ENCODE measurements at regions not wholly inside any gene's neighbourhood (a gene's known extent, or its start where the extent isn't known, plus 50 kb on each side); places are given as distances from the start of the nearest gene placed in this dataset.
"Not testable (repeated sequence)": the region's sequence is repeated elsewhere in the genome, so short reads cannot be mapped to it uniquely, and the experiment has no call there.

GRCh38 chr14:30373053-30373452, 185.9 kb upstream of the G2E3 start:
- no peak for DNase-seq (ENCODE audit: low read depth)

GRCh38 chr14:30373526-30373925, 185.4 kb upstream of the G2E3 start:
- no peak for DNase-seq (ENCODE audit: low read depth)

- peak; percentile 23 for DNase-seq (ENCODE audit: low read depth)
Observed at GRCh38 chr14:30375296-30375892, 183.6 kb upstream of the G2E3 start.

GRCh38 chr14:30381861-30382480, 177.0 kb upstream of the G2E3 start:
- no peak for DNase-seq (ENCODE audit: low read depth)

GRCh38 chr14:30385925-30386324, 173.0 kb upstream of the G2E3 start:
- no peak for DNase-seq (ENCODE audit: low read depth)

GRCh38 chr14:30387871-30388270, 171.1 kb upstream of the G2E3 start:
- DNase-seq (ENCODE audit: low read depth): no peak

- no peak for DNase-seq (ENCODE audit: low read depth)
Observed at GRCh38 chr14:30389134-30389876, 169.7 kb upstream of the G2E3 start.

- no peak for DNase-seq (ENCODE audit: low read depth)
Observed at GRCh38 chr14:30389877-30390385, 169.0 kb upstream of the G2E3 start.

- no peak for DNase-seq (ENCODE audit: low read depth)
Observed at GRCh38 chr14:30395065-30395464, 163.9 kb upstream of the G2E3 start.

- DNase-seq (ENCODE audit: low read depth): no peak
Observed at GRCh38 chr14:30402846-30403245, 156.1 kb upstream of the G2E3 start.

- no peak for DNase-seq (ENCODE audit: low read depth)
Observed at GRCh38 chr14:30403791-30404190, 155.2 kb upstream of the G2E3 start.

- DNase-seq (ENCODE audit: low read depth): not testable (repeated sequence)
Observed at GRCh38 chr14:30409508-30410015, 149.4 kb upstream of the G2E3 start.

- no peak for DNase-seq (ENCODE audit: low read depth)
Observed at GRCh38 chr14:30410986-30411385, 148.0 kb upstream of the G2E3 start.

GRCh38 chr14:30413184-30413583, 145.8 kb upstream of the G2E3 start:
- DNase-seq (ENCODE audit: low read depth): not testable (repeated sequence)

- no peak for DNase-seq (ENCODE audit: low read depth)
Observed at GRCh38 chr14:30417121-30417520, 141.8 kb upstream of the G2E3 start.

GRCh38 chr14:30417999-30418398, 141.0 kb upstream of the G2E3 start:
- DNase-seq (ENCODE audit: low read depth): no peak

- no peak for DNase-seq (ENCODE audit: low read depth)
Observed at GRCh38 chr14:30419037-30419436, 139.9 kb upstream of the G2E3 start.

- no peak for DNase-seq (ENCODE audit: low read depth)
Observed at GRCh38 chr14:30420515-30420914, 138.4 kb upstream of the G2E3 start.

- DNase-seq (ENCODE audit: low read depth): no peak
Observed at GRCh38 chr14:30426463-30426862, 132.5 kb upstream of the G2E3 start.

- no peak for DNase-seq (ENCODE audit: low read depth)
Observed at GRCh38 chr14:30427401-30427800, 131.6 kb upstream of the G2E3 start.

GRCh38 chr14:30427846-30428245, 131.1 kb upstream of the G2E3 start:
- DNase-seq (ENCODE audit: low read depth): no peak

GRCh38 chr14:30431552-30431951, 127.4 kb upstream of the G2E3 start:
- no peak for DNase-seq (ENCODE audit: low read depth)

GRCh38 chr14:30440961-30441360, 118.0 kb upstream of the G2E3 start:
- DNase-seq (ENCODE audit: low read depth): no peak

Data from stimulated activated CD4-positive, alpha-beta T cell treated with anti-CD3 and anti-CD28 coated beads, Interleukin-2, amount 100 ng/mL, for 4 hours (primary cell).